ENCODE measurements at regions not wholly inside any gene's neighbourhood (a gene's known extent, or its start where the extent isn't known, plus 50 kb on each side); places are given as distances from the start of the nearest gene placed in this dataset.
"Not testable (repeated sequence)": the region's sequence is repeated elsewhere in the genome, so short reads cannot be mapped to it uniquely, and the experiment has no call there.

- ATAC-seq; POLR2A ChIA-PET; H3K27ac ChIP-seq (ENCODE audit: extremely low read length, insufficient read depth, low read length); FAIRE-seq; H4K20me1 ChIP-seq (ENCODE audit: insufficient read depth, low read length); H3K4me3 ChIP-seq (replicated peaks in 1 of 3; ENCODE audit: insufficient read depth in 1 of 3, low read depth in 2 of 3, low read length in 3 of 3); H3K79me2 ChIP-seq (ENCODE audit: insufficient read depth, low read length); DNase-seq (ENCODE audit: low spot score); H3K36me3 ChIP-seq (replicated peaks in 1 of 2; ENCODE audit: control insufficient read depth in 1 of 2, insufficient read depth in 2 of 2, low read length in 2 of 2); BruUV-seq (replicated peaks); in situ Hi-C loops (cut with HindIII; ENCODE audit: extremely low pct_ligation_motif_present, low pct_unique_long_range_greater_than_20kb); CTCF ChIA-PET (ENCODE audit: low intra/inter-chr PET ratio, low total read pairs); H3K4me1 ChIP-seq (ENCODE audit: insufficient read depth, low read length); H3K4me2 ChIP-seq (ENCODE audit: low read depth, low read length); H3K27me3 ChIP-seq (ENCODE audit: control insufficient read depth in 1 of 2, insufficient read depth in 2 of 2, low read length in 2 of 2); H2AFZ ChIP-seq (ENCODE audit: low read length); intact Hi-C loops (cut with micrococcal nuclease; ENCODE audit: unreplicated experiment); H3K9ac ChIP-seq (ENCODE audit: insufficient read depth, low read depth, low read length): not testable (repeated sequence)
- 2% methylated on average over 4 of the region's 4 CpGs for WGBS (ENCODE audit: low lambda C conversion rate)
- peaks cover 32% of the 10 kb centered on the region; the same call in 1 of the 2 replicates for H3K9me3 ChIP-seq (ENCODE audit: low read length)
Measured at GRCh38 chr11:37969336-37969735, 1371.3 kb upstream of the RAG2 start.

- intact Hi-C loops (cut with micrococcal nuclease; ENCODE audit: unreplicated experiment), result no loop called here
- Histone ChIP-seq H3K36me3 (replicated peaks in 1 of 2; ENCODE audit: control insufficient read depth in 1 of 2, insufficient read depth in 2 of 2, low read length in 2 of 2) (no peaks in the 10 kb centered on the region), H3K79me2 (ENCODE audit: insufficient read depth, low read length) (no peaks in the 10 kb centered on the region), H3K27me3 (ENCODE audit: control insufficient read depth in 1 of 2, insufficient read depth in 2 of 2, low read length in 2 of 2) (no peaks in the 10 kb centered on the region), H3K4me2 (ENCODE audit: low read depth, low read length) (no peak overlapping the region), H3K4me3 (replicated peaks in 1 of 3; ENCODE audit: insufficient read depth in 1 of 3, low read depth in 2 of 3, low read length in 3 of 3) (no peak overlapping the region), H4K20me1 (ENCODE audit: insufficient read depth, low read length) (no peaks in the 10 kb centered on the region), H3K27ac (ENCODE audit: extremely low read length, insufficient read depth, low read length) (no peak overlapping the region), H3K9me3 (ENCODE audit: low read length) (peaks cover 30% of the 10 kb centered on the region; the same call in 1 of the 2 replicates), H3K4me1 (ENCODE audit: insufficient read depth, low read length) (no peaks in the 10 kb centered on the region), H2AFZ (ENCODE audit: low read length) (no peak overlapping the region), H3K9ac (ENCODE audit: insufficient read depth, low read depth, low read length) (no peak overlapping the region)
- no peak for ATAC-seq
- TF ChIP-seq ZNF263 (CRISPR knock-in tag; IDR thresholded peaks at IDR 0.05) (no peak), MAX (IDR thresholded peaks at IDR 0.05) (no peak), ZNF407 (CRISPR knock-in tag; IDR thresholded peaks at IDR 0.05; ENCODE audit: not compliant biosample characterization) (no peak)
- no TSS peak for BruUV-seq (replicated peaks)
- 25% methylated on average over 8 of the region's 10 CpGs for WGBS (ENCODE audit: low lambda C conversion rate)
- FAIRE-seq, result no peak
- CTCF ChIA-PET (ENCODE audit: low intra/inter-chr PET ratio, low total read pairs), result no interaction called here
- DNase-seq (ENCODE audit: low spot score), result no peak
- in situ Hi-C loops (cut with HindIII; ENCODE audit: extremely low pct_ligation_motif_present, low pct_unique_long_range_greater_than_20kb), result no loop called here
- POLR2A ChIA-PET, result no interaction called here
Measured at GRCh38 chr11:37968148-37968547, 1370.1 kb upstream of the RAG2 start.

Data from HepG2 (cell line).